Neural progenitor cell (in vitro differentiated cells): ENCODE measurements at regions not wholly inside any gene's neighbourhood (a gene's known extent, or its start where the extent isn't known, plus 50 kb on each side); places are given as distances from the start of the nearest gene placed in this dataset.

ENCODE experiments used
- EZH2phosphoT487 ChIP-seq: fragments of 200-600 bp; sonication (generic); IDR thresholded peaks from 2 replicates; pipeline ENCODE4 v1.6.1; 2017; ENCODE audit warnings: antibody characterized with exemption
- TF ChIP-seq, protein P1 (sequence below): fragments of 200-600 bp; sonication (generic); IDR thresholded peaks from 2 replicates; pipeline ENCODE4 v1.5.1; 2017; ENCODE audit warnings: antibody characterized with exemption, mild to moderate bottlenecking

DNA sequence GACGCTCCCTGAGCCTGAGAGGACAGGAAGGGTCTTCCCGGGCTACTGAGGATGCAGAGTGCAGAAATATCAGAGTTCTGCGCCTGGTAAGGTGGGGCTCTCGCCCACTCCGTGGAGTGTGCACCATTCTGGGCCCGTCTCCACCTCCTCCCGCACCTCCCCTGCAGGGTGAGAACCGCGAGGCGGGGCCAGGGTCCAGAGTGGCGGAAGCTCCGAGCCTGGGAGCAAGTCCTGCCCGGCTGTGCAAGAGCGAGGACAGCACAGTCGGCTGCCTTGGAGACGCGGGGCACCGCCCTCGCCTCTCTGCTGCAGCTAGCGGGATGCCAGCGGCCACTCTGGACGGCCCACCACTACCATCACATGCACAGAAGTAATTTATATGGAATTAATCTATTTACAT, 2304.4 kb downstream of the PCDH9 start:
- TF ChIP-seq, protein P1, sequence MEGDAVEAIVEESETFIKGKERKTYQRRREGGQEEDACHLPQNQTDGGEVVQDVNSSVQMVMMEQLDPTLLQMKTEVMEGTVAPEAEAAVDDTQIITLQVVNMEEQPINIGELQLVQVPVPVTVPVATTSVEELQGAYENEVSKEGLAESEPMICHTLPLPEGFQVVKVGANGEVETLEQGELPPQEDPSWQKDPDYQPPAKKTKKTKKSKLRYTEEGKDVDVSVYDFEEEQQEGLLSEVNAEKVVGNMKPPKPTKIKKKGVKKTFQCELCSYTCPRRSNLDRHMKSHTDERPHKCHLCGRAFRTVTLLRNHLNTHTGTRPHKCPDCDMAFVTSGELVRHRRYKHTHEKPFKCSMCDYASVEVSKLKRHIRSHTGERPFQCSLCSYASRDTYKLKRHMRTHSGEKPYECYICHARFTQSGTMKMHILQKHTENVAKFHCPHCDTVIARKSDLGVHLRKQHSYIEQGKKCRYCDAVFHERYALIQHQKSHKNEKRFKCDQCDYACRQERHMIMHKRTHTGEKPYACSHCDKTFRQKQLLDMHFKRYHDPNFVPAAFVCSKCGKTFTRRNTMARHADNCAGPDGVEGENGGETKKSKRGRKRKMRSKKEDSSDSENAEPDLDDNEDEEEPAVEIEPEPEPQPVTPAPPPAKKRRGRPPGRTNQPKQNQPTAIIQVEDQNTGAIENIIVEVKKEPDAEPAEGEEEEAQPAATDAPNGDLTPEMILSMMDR, result no peak
- no peak for TF ChIP-seq EZH2phosphoT487
